ENCODE measurements at regions not wholly inside any gene's neighbourhood (a gene's known extent, or its start where the extent isn't known, plus 50 kb on each side); places are given as distances from the start of the nearest gene placed in this dataset.

DNA sequence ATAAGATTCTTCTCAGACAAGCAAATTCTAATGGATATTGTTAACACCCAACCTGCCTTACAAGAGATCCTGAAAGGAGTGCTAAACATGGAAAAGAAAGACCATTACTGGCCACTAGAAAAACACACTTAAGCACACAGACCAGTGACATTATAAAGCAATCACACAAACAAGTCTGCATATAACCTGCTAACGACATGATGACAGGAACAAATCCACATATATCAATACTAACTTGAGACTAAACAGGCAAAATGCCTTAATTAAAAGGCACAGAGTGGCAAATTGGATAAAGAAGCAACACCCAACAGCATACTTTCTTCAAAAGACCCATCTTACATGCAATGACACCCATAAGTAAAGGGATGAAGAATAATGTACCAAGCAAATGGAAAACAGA is 100.5 kb upstream of the PCDH18 start:
- DNase-seq (ENCODE audit: low spot score) (no peak), ATAC-seq (ENCODE audit: low FRiP score) (no peak)
- TF ChIP-seq, protein P1, sequence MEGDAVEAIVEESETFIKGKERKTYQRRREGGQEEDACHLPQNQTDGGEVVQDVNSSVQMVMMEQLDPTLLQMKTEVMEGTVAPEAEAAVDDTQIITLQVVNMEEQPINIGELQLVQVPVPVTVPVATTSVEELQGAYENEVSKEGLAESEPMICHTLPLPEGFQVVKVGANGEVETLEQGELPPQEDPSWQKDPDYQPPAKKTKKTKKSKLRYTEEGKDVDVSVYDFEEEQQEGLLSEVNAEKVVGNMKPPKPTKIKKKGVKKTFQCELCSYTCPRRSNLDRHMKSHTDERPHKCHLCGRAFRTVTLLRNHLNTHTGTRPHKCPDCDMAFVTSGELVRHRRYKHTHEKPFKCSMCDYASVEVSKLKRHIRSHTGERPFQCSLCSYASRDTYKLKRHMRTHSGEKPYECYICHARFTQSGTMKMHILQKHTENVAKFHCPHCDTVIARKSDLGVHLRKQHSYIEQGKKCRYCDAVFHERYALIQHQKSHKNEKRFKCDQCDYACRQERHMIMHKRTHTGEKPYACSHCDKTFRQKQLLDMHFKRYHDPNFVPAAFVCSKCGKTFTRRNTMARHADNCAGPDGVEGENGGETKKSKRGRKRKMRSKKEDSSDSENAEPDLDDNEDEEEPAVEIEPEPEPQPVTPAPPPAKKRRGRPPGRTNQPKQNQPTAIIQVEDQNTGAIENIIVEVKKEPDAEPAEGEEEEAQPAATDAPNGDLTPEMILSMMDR (IDR thresholded peaks at IDR 0.05) = no peak

DNA sequence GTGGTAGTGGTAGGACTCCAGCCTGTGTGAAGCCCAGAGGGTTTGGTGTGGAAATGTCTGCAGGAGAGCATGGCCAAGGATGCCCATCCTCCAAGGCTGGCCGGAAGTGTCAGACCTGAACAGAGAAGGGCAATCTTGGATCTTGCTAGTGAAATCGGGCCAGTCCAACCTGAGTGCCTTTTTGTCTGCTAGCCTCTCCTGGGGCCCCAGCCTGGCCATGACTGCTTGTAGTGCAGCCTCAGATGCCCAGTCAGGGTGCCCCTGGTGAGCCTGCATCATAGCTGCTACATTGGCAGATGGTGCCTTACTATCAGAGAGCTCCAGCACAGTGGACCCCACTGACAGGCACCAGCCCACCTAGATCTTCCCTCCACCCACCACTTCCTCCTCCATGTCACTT is 99.3 kb upstream of the PCDH18 start:
- no peak for DNase-seq (ENCODE audit: low spot score)
- TF ChIP-seq, protein P1 (IDR thresholded peaks at IDR 0.05) = no peak
- no peak for ATAC-seq (ENCODE audit: low FRiP score)

DNA sequence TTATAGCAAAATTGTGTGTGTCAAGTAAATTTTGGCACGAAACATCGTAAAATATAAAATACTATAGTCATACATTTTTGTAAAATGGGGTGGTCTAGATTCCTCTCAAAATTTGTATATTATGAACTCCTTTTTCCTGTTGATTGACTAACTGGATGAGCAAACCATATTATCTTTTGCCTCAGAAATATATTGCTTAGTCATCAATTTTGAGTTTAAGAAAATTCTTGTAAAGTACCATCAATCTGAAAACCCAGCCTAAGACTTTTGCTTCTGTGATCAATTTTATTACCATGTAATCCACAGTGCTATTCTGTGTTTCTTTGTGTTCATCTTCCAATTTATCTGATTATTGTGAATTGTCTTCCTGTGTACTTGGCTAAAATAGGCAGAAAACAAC is 98.0 kb upstream of the PCDH18 start:
- TF ChIP-seq, protein P1 (IDR thresholded peaks at IDR 0.05) = no peak
- no peak for DNase-seq (ENCODE audit: low spot score)
- no peak for ATAC-seq (ENCODE audit: low FRiP score)

DNA sequence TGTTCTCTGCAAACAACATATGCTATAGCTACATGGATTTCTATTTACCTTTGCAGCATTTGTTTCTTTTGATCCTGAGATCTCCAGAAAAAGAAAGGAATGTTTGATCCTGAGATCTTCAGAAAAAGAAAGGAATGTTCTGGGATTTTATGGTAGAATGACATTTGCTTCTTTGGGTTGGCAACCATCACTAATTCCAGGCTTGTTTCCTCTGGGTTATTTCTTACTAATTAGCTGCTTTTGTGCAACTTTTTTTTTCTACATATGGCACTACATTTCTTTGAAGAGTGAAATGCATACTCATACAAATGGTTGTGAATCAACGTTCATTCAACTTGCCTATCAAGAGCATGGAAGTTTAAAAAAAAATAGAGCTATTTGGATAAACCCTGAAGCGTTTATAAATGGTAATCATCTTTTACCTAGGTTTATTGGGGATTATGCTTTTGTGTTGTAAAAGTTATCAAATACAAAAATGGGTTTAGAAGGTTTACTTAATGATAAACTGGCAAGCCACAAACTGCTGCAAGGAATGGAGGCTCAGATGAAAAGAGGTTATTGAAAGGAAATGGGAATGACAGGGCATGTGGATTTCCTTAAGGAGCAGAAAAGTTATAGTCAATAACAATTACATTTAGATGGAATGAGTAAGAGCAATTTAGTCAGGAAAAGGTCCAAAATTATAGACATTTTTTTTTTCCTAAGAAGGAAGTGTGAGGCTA is 95.6 kb upstream of the PCDH18 start:
- ATAC-seq (ENCODE audit: low FRiP score) (no peak), DNase-seq (ENCODE audit: low spot score) (no peak)
- TF ChIP-seq, protein P1 (IDR thresholded peaks at IDR 0.05) = no peak

DNA sequence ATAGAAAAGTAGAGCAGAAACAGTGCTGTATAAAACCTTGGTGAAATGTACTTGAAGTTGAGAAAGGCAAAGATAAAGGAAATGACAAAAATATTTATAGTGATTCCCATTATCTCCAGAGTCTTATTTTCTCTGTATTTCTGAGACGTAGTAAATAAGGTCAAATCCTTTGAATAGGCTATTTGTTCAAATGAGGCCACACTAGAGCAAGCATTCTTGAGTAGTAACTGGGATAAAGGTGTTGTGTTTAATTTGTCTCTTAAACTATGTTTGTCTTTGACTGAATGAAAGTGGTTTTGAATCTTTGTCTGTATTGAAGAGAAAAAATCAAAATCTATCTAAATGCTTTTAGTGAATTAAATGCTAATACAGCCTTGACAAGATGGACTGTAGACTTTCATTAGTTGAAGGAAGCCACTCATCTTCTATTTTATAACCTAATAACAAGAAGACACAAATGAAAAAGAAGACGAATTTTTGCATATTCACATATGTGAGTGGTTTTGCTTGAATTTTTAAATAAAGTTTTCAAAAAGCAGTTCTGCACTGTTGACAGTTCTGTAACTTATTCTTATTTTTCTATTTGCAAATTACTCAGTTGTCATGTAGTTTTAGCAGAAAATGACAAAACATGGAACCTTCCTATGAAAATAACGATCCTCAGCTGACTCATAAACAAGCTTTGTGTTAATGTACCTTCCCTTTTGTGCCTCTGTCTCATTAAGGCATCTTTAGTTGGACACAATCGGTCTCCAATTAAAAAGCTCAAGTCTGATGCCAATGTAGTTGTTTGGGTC is 94.8 kb upstream of the PCDH18 start:
- ATAC-seq (ENCODE audit: low FRiP score) (no peak), DNase-seq (ENCODE audit: low spot score) (no peak)
- TF ChIP-seq, protein P1 (IDR thresholded peaks at IDR 0.05) = no peak

DNA sequence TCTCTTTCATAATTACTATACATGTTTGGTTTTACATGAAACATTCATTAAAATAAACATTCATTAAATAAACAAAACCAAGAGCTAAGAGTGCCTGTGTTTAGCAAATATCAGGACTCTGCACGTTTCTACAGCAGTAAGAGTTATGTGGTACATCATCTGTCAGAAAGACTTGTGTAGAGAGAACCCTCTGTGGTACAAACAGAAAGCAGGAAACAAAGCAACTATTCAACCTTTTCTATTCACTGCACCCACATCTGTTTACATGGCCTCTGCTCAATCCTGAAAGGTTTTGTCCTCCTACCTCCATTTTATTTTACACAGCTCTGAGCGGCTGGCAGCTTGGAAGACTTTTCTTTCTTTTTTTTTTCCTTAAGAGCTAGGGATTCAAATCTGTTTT is 90.7 kb upstream of the PCDH18 start:
- ATAC-seq (ENCODE audit: low FRiP score) (no peak), DNase-seq (ENCODE audit: low spot score) (no peak)
- TF ChIP-seq, protein P1 (IDR thresholded peaks at IDR 0.05) = no peak

DNA sequence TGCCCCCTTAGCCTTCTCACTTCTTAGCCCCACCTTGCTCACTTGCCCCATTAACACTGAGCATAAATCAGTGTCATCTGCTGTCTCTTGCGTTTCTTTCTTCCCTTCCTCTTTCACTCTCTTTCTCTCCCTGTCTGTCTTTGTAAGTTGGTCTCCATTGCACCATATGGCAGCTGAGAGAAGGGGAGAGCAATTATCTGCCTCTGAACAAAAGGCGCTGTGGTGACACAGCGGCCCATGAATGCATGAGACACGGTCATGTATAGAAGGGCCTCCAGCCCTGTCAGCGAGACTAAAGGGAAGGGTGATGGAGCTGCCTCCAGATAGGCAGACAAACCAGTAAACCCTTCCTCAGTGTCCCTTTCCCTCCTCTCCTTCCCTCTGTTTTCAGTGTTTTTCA is 88.8 kb upstream of the PCDH18 start:
- TF ChIP-seq, protein P1 (IDR thresholded peaks at IDR 0.05) = no peak
- DNase-seq (ENCODE audit: low spot score) = no peak
- no peak for ATAC-seq (ENCODE audit: low FRiP score)

All from omental fat pad (tissue), 3 donors.